Effector memory CD8-positive, alpha-beta T cell (primary cell): ENCODE measurements at regions not wholly inside any gene's neighbourhood (a gene's known extent, or its start where the extent isn't known, plus 50 kb on each side); places are given as distances from the start of the nearest gene placed in this dataset.
"Not testable (repeated sequence)": the region's sequence is repeated elsewhere in the genome, so short reads cannot be mapped to it uniquely, and the experiment has no call there.

Experiments used
- ATAC-seq: fragments of 150-1000 bp; cut with Tn5 transposase; replicated peaks from 2 replicates; pipeline ENCODE4 v1.10.0; 2021; ENCODE audit warnings: mild to moderate bottlenecking, moderate library complexity
- DNase-seq, 3 experiments: peaks; one replicate each; pipeline ENCODE4 v3.0.0; 2021
- H3K27ac Mint-ChIP-seq, 2 donors: one replicate each; pipeline ENCODE4 v1.8.0; 2022; ENCODE audit warnings: mild to moderate bottlenecking in 2 of 2, mixed read lengths in 2 of 2, moderate library complexity in 2 of 2
- H3K27me3 Mint-ChIP-seq, 2 donors: one replicate each; pipeline ENCODE4 v1.8.0; 2022; ENCODE audit warnings: mixed read lengths in 2 of 2
- H3K36me3 Mint-ChIP-seq: one replicate; pipeline ENCODE4 v1.8.0; 2022; ENCODE audit warnings: mild to moderate bottlenecking, moderate library complexity, mixed read lengths; ENCODE audit not compliant: insufficient read depth
- H3K4me1 Mint-ChIP-seq, 2 donors: one replicate each; pipeline ENCODE4 v1.8.0; 2022; ENCODE audit warnings: low read depth in 2 of 2, mixed read lengths in 2 of 2
- H3K4me3 Mint-ChIP-seq, 2 donors: one replicate each; pipeline ENCODE4 v1.8.0; 2022; ENCODE audit warnings: mild to moderate bottlenecking in 2 of 2, mixed read lengths in 2 of 2, moderate library complexity in 2 of 2
- H3K9me3 Mint-ChIP-seq, 2 donors: one replicate each; pipeline ENCODE4 v1.8.0; 2022; ENCODE audit warnings: mixed read lengths in 2 of 2

GRCh38 chr1:244140420-244140819 is 89.3 kb downstream of the ZBTB18 start:
- Mint-ChIP-seq H3K9me3 (no peaks in the 10 kb centered on the region), H3K36me3 (peaks cover 3% of the 10 kb centered on the region), H3K4me1 (peaks cover 10% of the 10 kb centered on the region in 2 donors), H3K27me3 (peaks cover 56 to 58% of the 10 kb centered on the region in 2 donors), H3K4me3 (no peak overlapping the region), H3K27ac (no peak overlapping the region)
- DNase-seq (no peak), ATAC-seq (no peak)

GRCh38 chr1:244144053-244144452 is 93.0 kb downstream of the ZBTB18 start:
- no peaks in the 10 kb centered on the region for H3K9me3 Mint-ChIP-seq
- DNase-seq (no peak), ATAC-seq (no peak)
- peaks cover 41 to 55% of the 10 kb centered on the region in 2 donors for H3K27me3 Mint-ChIP-seq
- H3K36me3 Mint-ChIP-seq: peaks cover 3% of the 10 kb centered on the region
- no peak overlapping the region for H3K4me3 Mint-ChIP-seq
- no peak overlapping the region for H3K27ac Mint-ChIP-seq
- H3K4me1 Mint-ChIP-seq: no peaks in the 10 kb centered on the region

GRCh38 chr1:244150071-244150470 is 99.0 kb downstream of the ZBTB18 start:
- DNase-seq (no peak), ATAC-seq (no peak)
- no peak overlapping the region for H3K4me3 Mint-ChIP-seq
- no peak overlapping the region for H3K27ac Mint-ChIP-seq
- no peaks in the 10 kb centered on the region for H3K36me3 Mint-ChIP-seq
- no peaks in the 10 kb centered on the region for H3K9me3 Mint-ChIP-seq
- H3K4me1 Mint-ChIP-seq: no peaks in the 10 kb centered on the region
- peaks cover 26 to 31% of the 10 kb centered on the region in 2 donors for H3K27me3 Mint-ChIP-seq

DNA sequence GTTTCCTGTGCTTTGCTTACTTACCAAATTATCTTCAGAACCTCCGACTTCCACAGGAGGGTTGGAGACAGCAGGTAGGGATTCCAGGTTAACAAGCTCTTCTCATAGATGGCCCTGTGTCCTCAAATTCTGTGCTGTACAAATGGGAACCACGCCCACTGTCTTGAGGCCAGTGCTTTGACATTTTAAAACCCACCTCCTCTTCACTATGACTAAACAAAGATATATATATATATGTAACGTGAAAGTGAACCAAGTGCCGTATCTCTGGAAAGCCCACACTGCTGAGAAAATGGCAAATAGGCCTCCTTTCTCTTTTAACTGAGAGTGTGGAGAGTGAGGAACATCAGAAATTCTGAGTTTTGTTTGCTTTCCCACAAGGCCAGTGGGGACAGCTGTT is 99.6 kb downstream of the ZBTB18 start:
- Mint-ChIP-seq H3K4me1 (no peaks in the 10 kb centered on the region), H3K27me3 (peaks cover 22 to 31% of the 10 kb centered on the region in 2 donors), H3K9me3 (no peaks in the 10 kb centered on the region), H3K27ac (no peak overlapping the region), H3K36me3 (no peaks in the 10 kb centered on the region), H3K4me3 (no peak overlapping the region)
- ATAC-seq (no peak), DNase-seq (no peak)

GRCh38 chr1:244151537-244151936 is 100.5 kb downstream of the ZBTB18 start:
- no peak overlapping the region for H3K4me3 Mint-ChIP-seq
- DNase-seq (no peak), ATAC-seq (no peak)
- no peaks in the 10 kb centered on the region for H3K9me3 Mint-ChIP-seq
- no peaks in the 10 kb centered on the region for H3K4me1 Mint-ChIP-seq
- no peak overlapping the region for H3K27ac Mint-ChIP-seq
- H3K27me3 Mint-ChIP-seq: peaks cover 14 to 27% of the 10 kb centered on the region in 2 donors
- H3K36me3 Mint-ChIP-seq: no peaks in the 10 kb centered on the region

GRCh38 chr1:244154508-244154871 is 103.4 kb downstream of the ZBTB18 start:
- H3K4me1 Mint-ChIP-seq: no peaks in the 10 kb centered on the region
- H3K9me3 Mint-ChIP-seq: no peaks in the 10 kb centered on the region
- H3K4me3 Mint-ChIP-seq: no peak overlapping the region
- no peaks in the 10 kb centered on the region for H3K36me3 Mint-ChIP-seq
- DNase-seq (no peak), ATAC-seq (no peak)
- no peak overlapping the region for H3K27ac Mint-ChIP-seq
- peaks cover 0 to 26% of the 10 kb centered on the region in 2 donors for H3K27me3 Mint-ChIP-seq

DNA sequence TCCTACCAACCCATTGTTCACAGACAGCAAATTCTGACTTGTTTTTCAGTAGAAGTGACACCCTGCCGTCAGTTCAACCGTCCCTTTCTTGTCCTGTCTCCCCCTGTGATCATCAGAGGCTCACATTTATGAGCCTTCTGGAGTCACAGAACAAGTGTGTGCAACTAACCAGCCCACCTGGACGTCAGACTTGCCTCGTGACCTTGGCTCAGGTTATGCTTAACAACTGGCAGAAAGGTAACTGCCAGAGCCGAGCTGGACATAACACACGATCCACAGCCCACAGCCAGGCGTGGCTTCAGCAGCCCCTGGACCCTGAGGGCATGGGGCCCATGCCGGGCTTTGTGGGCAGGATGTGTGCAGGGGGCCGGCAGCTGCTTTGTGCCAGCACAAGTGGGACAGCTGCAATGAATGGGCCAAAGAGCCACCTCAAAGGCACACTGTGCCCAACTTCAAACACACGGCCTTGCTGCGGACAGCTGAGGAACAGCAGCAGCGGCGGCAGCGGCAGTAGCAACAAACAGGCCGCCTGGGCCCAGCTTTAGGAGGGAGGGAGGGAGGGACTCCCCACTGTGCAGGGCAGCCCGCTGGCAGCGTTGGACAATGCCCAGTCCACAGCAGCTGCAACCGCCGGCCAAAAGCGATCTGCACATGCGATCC is 103.9 kb downstream of the ZBTB18 start:
- Mint-ChIP-seq H3K4me1 (no peaks in the 10 kb centered on the region), H3K36me3 (no peaks in the 10 kb centered on the region), H3K9me3 (no peaks in the 10 kb centered on the region), H3K27ac (no peak overlapping the region), H3K4me3 (no peak overlapping the region), H3K27me3 (peaks cover 0 to 21% of the 10 kb centered on the region in 2 donors)
- DNase-seq: no peak
- ATAC-seq: no peak

GRCh38 chr1:244155661-244156060 is 104.6 kb downstream of the ZBTB18 start:
- Mint-ChIP-seq H3K9me3 (no peaks in the 10 kb centered on the region), H3K36me3 (no peaks in the 10 kb centered on the region), H3K27me3 (peaks cover 0 to 14% of the 10 kb centered on the region in 2 donors), H3K27ac (no peak overlapping the region), H3K4me1 (no peaks in the 10 kb centered on the region), H3K4me3 (no peak overlapping the region)
- DNase-seq (no peak), ATAC-seq (no peak)

GRCh38 chr1:244156617-244157016 is 105.5 kb downstream of the ZBTB18 start:
- DNase-seq, H3K4me3 Mint-ChIP-seq, H3K9me3 Mint-ChIP-seq, H3K27ac Mint-ChIP-seq, H3K36me3 Mint-ChIP-seq, ATAC-seq, H3K4me1 Mint-ChIP-seq: not testable (repeated sequence)
- peaks cover 0 to 14% of the 10 kb centered on the region in 2 donors for H3K27me3 Mint-ChIP-seq

- no peak for ATAC-seq
- DNase-seq: no peak
- H3K9me3 Mint-ChIP-seq: no peaks in the 10 kb centered on the region
- no peaks in the 10 kb centered on the region for H3K4me1 Mint-ChIP-seq
- H3K4me3 Mint-ChIP-seq: no peak overlapping the region
- no peaks in the 10 kb centered on the region for H3K36me3 Mint-ChIP-seq
- H3K27ac Mint-ChIP-seq: no peak overlapping the region
- H3K27me3 Mint-ChIP-seq: peaks cover 0 to 14% of the 10 kb centered on the region in 2 donors
Measured at GRCh38 chr1:244157731-244158438, 106.8 kb downstream of the ZBTB18 start.

DNA sequence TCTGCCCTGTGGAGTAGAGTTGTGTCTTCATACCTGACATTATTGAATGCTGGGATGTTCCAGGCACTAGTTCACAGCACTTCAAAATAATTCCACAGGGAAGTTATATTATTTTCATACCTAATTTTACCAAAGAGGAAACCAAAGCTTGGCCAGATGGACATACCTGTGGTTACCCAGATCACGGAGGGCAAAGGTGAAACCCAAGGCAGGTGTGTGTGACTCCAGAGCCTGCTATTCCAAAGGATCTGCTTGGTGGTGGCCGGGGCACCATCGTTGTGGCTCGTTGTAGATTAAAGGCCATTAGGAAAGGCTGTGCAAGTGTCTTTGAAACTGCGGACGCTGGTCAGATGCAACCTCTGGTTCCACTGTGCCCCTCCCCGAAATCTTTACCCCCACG is 108.6 kb downstream of the ZBTB18 start:
- Mint-ChIP-seq H3K36me3 (no peaks in the 10 kb centered on the region), H3K4me3 (no peak overlapping the region), H3K4me1 (no peaks in the 10 kb centered on the region), H3K9me3 (no peaks in the 10 kb centered on the region), H3K27me3 (peaks cover 0 to 13% of the 10 kb centered on the region in 2 donors), H3K27ac (no peak overlapping the region)
- ATAC-seq (no peak), DNase-seq (no peak)

DNA sequence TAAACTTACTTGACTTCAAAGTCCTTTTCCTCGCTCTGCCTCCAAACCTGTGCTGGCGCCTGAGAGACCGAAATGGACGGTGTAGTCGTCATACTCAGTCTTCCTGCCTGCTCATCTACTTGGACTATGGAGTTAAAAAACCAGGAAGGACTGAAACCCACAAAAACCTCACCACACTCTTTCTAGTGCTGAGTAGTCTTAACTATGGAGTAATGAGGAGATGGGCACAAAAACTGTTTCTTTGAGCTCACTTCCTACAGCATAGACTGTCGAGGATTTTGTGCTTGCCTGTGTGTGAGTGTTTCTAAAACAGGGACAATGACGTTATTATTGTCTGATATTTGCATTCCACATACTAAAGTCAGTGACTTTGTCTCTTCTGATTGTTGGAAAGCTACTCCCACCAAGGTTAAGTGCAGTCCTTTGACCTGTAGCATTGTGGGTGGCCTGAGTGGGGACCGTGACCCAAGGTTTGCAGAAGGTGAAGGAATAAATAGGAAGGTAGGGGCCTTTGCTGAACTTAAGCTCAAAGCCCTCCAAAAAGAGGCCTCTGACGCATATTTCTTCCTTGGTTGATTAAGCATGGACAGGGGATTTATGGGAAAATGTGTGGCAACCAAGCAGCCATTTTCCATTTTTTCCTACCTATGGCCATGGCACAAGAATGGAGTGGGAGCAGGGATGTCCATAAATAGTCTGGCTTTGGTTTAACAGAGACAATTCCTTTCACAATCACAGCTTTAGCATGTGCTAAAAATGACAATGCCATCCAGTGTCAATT is 109.6 kb downstream of the ZBTB18 start:
- H3K4me3 Mint-ChIP-seq: no peak overlapping the region
- H3K27me3 Mint-ChIP-seq: peaks cover 0 to 3% of the 10 kb centered on the region in 2 donors
- H3K27ac Mint-ChIP-seq: no peak overlapping the region
- no peaks in the 10 kb centered on the region for H3K4me1 Mint-ChIP-seq
- DNase-seq (no peak), ATAC-seq (no peak)
- H3K36me3 Mint-ChIP-seq: no peaks in the 10 kb centered on the region
- H3K9me3 Mint-ChIP-seq: no peaks in the 10 kb centered on the region

DNA sequence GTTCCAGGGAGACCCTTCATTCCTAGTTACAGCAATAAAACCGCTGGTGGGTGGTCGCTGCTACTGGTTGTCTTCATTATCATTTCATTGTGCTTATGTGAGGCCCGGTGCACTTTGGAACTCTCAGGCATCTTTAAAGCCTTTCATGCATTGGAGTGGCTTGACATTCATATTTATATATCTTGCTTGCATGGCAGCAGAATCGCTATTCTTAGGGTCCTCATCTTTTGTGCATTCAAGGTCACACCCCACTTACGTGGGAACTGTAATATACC is 110.1 kb downstream of the ZBTB18 start:
- H3K4me3 Mint-ChIP-seq: no peak overlapping the region
- ATAC-seq: no peak
- no peaks in the 10 kb centered on the region for H3K27me3 Mint-ChIP-seq

More for the DNA sequence above, 110.1 kb downstream of the ZBTB18 start:
- Mint-ChIP-seq H3K4me1 (no peaks in the 10 kb centered on the region), H3K27ac (no peak overlapping the region), H3K36me3 (no peaks in the 10 kb centered on the region), H3K9me3 (no peaks in the 10 kb centered on the region)
- no peak for DNase-seq
